Activated CD4-positive, alpha-beta T cell treated with anti-CD3 and anti-CD28 coated beads, Interleukin-10, Interleukin-2, amounts not matched to agents 100 ng/mL and 50 ng/mL, durations not matched to agents 16 hours and 8 hours (primary cell): ENCODE measurements at regions not wholly inside any gene's neighbourhood (a gene's known extent, or its start where the extent isn't known, plus 50 kb on each side); places are given as distances from the start of the nearest gene placed in this dataset.

Experiments used
- DNase-seq: peaks from one replicate; pipeline ENCODE4 v3.0.0-alpha.2; 2020

DNA sequence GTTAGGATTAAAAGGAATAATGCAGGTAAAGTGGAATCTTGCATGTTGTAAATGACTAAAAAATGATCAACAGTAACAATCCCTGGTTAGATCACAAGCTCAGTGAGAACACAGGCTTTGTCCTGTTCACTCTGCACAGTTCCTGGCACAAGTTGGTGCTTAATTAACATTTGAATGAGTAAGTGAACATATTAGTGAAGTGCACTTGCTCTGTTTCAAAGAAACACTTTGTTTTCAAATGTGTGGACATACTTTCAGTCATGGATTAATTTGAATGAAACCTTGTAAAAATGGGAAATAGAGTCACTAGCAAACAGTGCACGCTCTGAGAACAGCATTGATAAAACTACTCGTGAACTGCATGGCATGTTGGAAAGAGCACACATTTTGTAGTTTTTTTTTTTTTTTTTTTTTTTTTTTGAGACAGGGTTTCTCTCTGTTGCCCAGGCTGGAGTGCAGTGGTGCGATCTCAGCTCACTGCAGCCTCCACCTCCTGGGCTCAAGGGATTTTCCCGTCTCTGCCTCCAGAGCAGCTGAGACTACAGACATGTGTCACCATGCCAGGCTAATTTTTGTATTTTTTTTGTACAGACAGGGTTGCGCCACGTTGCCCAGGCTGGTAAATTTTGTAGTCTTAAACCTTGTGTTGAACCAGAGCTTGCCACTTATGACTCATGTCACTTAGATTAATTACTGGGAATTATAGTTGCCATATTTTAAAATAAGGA lies 159.9 kb downstream of the LURAP1L start:
- DNase-seq, result no peak

- no peak for DNase-seq
These were observed 160.9 kb downstream of the LURAP1L start for GRCh38 chr9:12935714-12936113.

DNA sequence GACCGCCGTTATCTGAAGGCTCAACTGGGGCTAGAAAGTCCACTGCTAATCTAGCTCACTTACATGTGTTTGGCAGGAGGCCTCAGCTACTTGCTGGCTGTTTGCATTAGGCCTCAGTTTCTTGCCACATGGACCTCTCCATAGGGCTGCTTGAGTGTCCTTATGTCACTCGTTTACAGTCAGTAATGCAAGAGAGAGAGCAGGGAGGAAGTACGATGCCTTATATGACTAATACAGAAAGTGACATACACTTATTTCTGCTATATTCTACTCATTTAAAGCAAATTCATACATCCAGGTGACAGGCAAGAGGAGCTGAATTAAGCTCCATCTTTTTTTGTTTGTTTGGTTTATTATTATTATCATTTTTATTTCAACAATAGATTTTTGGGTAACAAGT lies 179.6 kb downstream of the LURAP1L start:
- no peak for DNase-seq

- DNase-seq, result no peak
These were observed 180.8 kb downstream of the LURAP1L start for GRCh38 chr9:12955510-12956163.

DNA sequence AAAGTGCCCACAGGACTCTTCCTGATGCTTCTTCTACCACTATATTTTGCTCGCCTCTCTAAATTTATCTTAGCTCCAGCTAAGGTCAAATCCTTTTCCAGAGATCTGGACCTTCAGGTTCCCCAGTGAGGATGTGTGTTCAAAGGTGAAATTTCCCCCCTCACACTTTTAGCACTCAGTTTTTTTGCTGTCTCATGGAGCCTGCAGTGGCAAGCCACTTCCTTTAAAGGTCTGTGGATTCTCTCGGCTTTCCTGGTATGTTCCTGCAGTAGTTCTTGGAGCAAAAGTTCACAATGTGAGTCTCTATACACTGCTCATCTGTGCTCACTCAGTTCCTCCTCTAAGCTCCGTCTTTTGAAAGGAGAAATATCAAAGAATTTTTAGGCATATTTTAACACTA lies 181.4 kb downstream of the LURAP1L start:
- DNase-seq, result no peak

GRCh38 chr9:12956805-12957204 lies 182.0 kb downstream of the LURAP1L start:
- DNase-seq, result no peak

DNA sequence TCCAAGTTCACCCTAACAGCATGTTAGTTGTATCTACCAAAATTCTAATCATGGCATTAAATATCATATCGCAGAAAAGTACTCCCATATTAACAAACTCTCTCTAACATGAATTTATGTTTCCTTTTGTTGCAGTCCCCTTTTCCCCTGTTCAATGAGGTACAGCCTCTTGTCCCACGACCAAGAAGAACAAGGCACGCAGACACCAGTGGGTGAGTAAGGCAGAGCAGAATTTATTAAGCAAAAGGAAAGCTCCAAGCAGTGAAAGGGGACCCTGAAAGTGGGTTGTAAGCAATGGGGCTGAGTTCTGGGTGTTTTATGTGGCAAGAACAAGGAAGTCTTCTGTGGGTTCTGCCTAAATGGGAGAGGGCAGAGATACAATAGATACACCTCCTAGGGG lies 183.5 kb downstream of the LURAP1L start:
- no peak for DNase-seq

- no peak for DNase-seq
These were observed 183.9 kb downstream of the LURAP1L start for GRCh38 chr9:12958708-12959107.

DNA sequence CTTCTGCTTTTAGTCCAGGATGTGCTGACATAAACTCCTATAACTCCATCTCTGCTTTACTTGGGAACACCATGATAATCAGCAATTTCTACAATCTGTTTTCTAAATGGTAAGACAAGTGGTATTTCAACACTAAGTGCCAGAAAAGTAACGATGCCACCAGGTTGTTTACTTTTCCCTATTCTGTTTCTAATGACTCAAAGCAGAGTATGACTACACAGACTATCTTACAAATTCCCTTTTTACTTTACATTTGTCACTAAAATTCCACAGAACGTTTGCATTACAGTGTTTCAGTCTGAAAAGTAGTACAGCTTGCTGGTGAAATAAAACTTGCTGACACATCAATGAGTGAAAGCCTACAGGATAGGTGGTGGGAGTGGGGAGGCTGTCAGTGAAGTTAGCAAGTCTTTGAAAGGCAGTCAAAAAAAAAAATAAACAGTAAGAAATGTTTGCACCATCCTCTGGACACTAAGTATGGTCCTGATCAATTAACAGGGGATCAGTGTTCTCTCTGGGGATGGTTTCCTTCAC lies 186.5 kb downstream of the LURAP1L start:
- DNase-seq, result no peak

GRCh38 chr9:12963537-12963936 lies 188.7 kb downstream of the LURAP1L start:
- DNase-seq, result no peak

DNA sequence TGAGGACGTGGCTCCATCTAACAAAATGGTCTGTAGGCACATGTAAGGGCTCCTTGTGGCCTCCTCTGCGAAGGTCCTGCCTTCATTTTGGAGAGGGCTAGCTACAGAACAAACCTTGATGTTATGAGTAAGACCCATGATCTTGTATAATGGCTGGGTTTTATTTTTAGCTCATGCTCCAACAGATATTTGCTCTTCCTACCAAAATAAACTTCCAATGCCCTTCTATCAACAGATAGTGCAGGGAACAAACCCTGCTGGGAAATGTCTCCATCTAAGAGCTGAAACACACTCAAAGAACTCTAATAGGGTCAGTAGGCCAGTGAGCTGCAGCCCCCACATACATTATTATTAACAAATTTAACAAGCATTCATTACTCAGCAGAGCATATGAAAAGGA lies 189.5 kb downstream of the LURAP1L start:
- no peak for DNase-seq

DNA sequence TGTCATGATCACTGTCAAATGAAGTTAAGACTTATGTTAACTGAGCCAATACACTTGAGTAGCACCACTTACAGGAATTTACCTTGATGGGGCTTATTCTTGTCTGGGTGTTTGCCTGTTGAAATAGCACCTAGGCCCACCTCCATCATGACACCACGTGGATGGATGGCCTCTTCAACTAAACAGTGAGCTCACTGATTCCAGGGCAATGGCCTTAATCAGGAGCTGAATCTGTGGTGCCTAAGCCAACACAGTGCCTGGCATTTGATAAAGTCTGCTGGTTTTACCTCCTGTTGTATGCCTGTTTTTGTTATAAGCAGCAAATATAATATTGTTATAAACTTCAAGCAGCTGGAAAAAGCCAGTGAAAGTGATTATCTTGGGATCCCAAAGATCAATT lies 190.5 kb downstream of the LURAP1L start:
- DNase-seq, result no peak

DNA sequence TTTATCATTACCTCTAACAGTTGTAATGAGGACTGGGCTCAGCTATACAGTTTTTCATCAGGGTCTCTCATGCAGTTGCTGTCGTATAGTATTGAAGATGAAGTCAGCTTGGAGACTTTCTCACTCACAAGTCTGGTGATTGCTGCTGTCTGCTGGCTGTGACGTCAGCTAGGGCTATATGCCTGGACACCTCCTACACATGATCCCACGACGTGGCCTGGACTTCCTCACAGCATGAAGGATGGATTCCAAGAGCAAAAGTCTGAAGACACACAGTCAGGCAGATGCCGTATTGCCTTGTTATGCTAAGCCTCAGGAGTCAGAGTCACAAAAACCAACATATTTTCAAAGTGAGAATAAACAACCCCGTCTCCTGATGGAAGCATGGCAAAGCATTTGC lies 193.3 kb downstream of the LURAP1L start:
- no peak for DNase-seq

GRCh38 chr9:12972608-12973589 lies 198.1 kb downstream of the LURAP1L start:
- DNase-seq, result no peak

- no peak for DNase-seq
These were observed 198.9 kb downstream of the LURAP1L start for GRCh38 chr9:12973710-12974109.

DNA sequence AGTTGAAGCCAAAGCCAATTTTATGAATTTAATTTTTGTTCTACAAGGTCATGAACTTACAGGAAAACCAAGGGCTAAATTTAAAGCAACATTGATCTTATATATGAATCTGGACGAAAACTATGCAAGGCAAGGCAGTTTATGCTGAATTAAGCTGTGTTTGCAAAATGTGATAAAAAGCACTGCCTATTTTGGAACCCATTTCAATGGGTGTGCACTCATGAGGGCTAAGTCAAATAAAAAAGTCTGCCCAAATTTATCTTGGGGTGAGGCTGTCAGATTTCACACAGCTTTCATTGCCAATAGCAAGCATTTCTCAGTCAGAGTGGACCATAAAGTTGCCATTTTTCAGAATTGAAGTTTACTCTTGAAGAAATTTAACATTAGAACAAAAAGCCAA lies 199.9 kb downstream of the LURAP1L start:
- no peak for DNase-seq

- no peak for DNase-seq
These were observed 200.7 kb downstream of the LURAP1L start for GRCh38 chr9:12975496-12975895.

DNA sequence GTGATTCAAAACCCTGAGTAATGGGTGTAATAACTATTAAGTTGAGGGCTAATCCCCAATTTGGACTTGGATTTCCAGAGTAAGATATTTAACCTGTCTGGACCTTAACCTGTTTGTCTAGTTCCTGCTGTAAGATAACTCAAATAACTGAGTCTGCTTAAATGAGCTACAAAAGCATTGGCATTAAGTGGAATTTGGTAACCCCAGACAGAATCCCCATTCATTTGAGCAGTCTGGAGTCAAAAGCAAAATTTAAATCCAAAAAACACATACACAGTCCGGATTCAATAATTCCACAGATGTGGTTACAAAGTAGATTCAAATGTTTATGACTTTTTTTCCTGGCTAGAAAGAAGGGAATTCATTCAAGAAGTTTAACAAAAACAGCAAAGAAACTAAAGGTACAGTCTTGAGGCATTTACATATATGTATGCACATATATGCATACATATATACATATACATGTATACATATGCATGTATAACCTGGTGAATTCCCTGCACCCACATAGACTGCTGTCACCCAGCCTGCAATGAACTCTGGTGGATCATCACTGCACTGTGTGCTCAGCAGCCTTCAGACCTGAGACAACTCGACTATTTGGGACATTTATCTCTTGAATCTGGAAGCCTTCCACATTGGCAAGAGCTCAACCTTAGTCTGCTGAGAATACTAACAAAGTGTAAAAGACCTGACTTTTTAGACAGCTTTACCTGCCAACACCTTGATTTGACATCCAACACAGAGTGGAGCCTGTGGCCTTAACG lies 205.4 kb downstream of the LURAP1L start:
- no peak for DNase-seq

- no peak for DNase-seq
These were observed 213.4 kb downstream of the LURAP1L start for GRCh38 chr9:12988258-12988657.

DNA sequence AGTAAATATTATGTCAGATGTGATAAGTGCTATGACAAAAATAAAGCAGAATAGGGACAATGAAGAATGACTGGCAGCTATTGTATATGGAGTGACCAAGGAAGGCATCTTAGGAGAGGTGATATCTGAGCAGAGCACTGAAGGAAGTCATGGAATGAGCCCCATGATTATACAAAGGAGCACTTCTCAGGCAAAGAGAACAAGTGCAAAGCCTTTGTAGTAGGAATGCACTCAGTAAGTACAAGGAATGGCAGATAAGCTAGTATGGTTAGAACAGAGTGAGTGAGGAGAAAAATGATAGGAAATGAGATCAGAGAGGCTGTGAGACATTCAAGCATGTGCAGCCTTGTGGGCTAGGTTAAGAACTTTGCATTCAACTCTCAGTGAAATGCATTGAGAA lies 214.8 kb downstream of the LURAP1L start:
- no peak for DNase-seq

- no peak for DNase-seq
These were observed 218.6 kb downstream of the LURAP1L start for GRCh38 chr9:12993466-12993865.

DNA sequence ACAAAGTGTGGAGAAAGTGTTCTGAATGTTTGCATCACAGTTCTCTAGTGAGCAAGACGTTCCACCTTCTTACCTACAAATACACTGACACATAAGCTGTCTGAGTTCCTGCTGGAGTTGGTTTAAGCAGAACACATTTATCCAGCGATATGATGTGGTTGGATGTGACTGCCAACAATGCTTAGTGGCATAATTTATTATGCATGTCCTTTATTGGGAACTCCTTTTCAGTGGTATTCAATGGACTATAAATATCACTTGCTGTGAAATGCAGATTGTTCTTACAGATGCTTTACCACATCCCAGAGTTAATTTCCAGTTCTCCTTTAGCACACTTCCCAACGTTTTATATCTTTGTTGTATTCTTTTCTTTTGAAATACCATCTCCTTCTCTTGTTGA lies 222.2 kb downstream of the LURAP1L start:
- DNase-seq, result no peak
